ENCODE measurements at regions not wholly inside any gene's neighbourhood (a gene's known extent, or its start where the extent isn't known, plus 50 kb on each side); places are given as distances from the start of the nearest gene placed in this dataset.

- TF ChIP-seq CTCF (IDR thresholded peaks at IDR 0.05; ENCODE audit: poor library complexity, severe bottlenecking) (no peak), POLR2AphosphoS5 (IDR thresholded peaks at IDR 0.05) (no peak), TAF1 (IDR thresholded peaks at IDR 0.05; ENCODE audit: low read depth) (no peak), MXI1 (conservative IDR thresholded peaks at IDR 0.05; ENCODE audit: poor library complexity, severe bottlenecking) (no peak), EP300 (conservative IDR thresholded peaks at IDR 0.05; ENCODE audit: poor library complexity, severe bottlenecking) (no peak), SMC3 (conservative IDR thresholded peaks at IDR 0.05; ENCODE audit: poor library complexity) (no peak), RAD21 (conservative IDR thresholded peaks at IDR 0.05) (no peak), EZH2 (IDR thresholded peaks at IDR 0.05; ENCODE audit: borderline replicate concordance, insufficient read depth, low read length, poor library complexity, severe bottlenecking) (no peak), REST (IDR thresholded peaks at IDR 0.05; ENCODE audit: borderline replicate concordance) (no peak)
Observed at GRCh38 chr6:100314186-100314585, 150.5 kb downstream of the SIM1 start.
